ENCODE measurements at regions not wholly inside any gene's neighbourhood (a gene's known extent, or its start where the extent isn't known, plus 50 kb on each side); places are given as distances from the start of the nearest gene placed in this dataset.

DNA sequence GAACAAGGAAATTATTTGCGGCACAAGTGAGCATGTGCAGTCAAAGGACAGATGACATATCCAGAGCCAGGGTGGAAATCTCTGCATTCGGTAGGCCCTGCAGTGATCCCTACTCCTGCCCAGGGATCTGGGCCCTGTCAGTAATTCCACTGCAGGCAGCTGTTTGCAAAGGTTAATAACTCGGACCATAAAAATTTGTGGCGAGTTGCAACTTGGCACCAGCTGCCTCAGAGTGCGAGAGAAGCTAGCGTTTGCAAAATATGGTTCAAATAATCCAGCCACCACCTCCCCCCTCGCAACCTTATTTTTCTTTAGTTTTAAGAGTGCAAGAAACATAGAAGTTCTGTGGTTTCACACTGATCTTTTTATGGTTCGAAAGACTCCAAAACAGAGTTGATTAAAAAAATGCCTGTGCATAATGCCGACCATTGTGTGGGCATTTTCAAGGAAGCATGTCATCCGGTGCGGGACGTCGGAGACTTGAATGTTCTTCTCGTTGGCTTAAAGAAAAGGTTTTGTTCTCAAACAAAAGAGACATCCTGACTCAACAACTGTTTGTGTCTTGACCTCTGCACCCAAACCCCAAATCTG lies 224.5 kb downstream of the BCL11B start:
- no peaks in the 10 kb centered on the region for H3K4me1 Mint-ChIP-seq
- POLR2A ChIA-PET = no interaction called here
- DNase-seq = no peak
- peaks cover 8% of the 10 kb centered on the region for H3K36me3 Mint-ChIP-seq (ENCODE audit: low read depth)
- no peaks in the 10 kb centered on the region for H3K27me3 Mint-ChIP-seq
- no peak overlapping the region for H3K27ac Mint-ChIP-seq
- CTCF ChIA-PET = no interaction called here
- no peak overlapping the region for H3K4me3 Mint-ChIP-seq
- peaks cover 23% of the 10 kb centered on the region for H3K9me3 Mint-ChIP-seq

DNA sequence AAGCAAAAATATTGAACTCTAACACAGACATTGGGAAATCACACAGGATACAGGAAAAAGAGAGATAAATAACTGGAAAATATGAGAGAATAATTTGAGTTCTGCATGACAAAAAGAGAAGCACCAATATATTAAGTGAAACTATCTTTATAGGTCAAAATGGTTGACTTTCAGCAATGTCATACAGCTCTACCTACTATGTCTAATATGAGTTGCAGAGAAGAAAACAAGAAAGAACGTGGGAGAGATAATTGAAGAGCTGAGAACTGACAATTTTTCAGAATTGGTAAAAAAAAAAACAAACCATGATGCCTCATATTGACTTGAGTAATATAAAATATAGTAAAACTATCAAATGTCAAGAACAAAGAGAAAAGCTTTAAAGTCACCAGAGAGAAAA lies 221.7 kb downstream of the BCL11B start:
- H3K9me3 Mint-ChIP-seq = peaks cover 20% of the 10 kb centered on the region
- ChIA-PET CTCF (no interaction called here), POLR2A (no interaction called here)
- no peak for DNase-seq
- H3K4me1 Mint-ChIP-seq = no peaks in the 10 kb centered on the region
- no peaks in the 10 kb centered on the region for H3K27me3 Mint-ChIP-seq
- H3K36me3 Mint-ChIP-seq (ENCODE audit: low read depth) = peaks cover 8% of the 10 kb centered on the region
- H3K4me3 Mint-ChIP-seq = no peak overlapping the region
- H3K27ac Mint-ChIP-seq = no peak overlapping the region

DNA sequence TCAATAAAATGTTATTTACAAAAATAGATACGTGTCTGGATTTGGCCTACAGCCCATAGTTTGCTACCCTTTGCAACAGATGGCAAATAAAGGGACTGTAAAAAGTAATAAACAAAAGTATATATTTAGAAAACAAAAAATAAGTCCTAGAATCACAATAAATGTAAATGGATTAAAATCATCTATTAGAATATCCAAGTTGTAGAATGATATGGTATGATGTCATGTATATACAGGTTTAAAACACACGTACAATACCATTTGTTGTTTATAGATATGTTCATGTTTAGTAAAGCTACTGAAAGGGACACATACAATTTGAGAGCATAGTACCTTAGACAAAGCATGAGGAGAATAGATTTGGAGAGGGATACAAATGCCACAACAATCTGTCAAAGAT lies 219.5 kb downstream of the BCL11B start:
- peaks cover 23% of the 10 kb centered on the region for H3K9me3 Mint-ChIP-seq
- ChIA-PET CTCF (no interaction called here), POLR2A (no interaction called here)
- no peak for DNase-seq
- H3K27ac Mint-ChIP-seq = no peak overlapping the region
- H3K36me3 Mint-ChIP-seq (ENCODE audit: low read depth) = peaks cover 11% of the 10 kb centered on the region
- no peaks in the 10 kb centered on the region for H3K27me3 Mint-ChIP-seq
- H3K4me3 Mint-ChIP-seq = no peak overlapping the region
- peaks cover 14% of the 10 kb centered on the region for H3K4me1 Mint-ChIP-seq

GRCh38 chr14:99055019-99055418 lies 217.0 kb downstream of the BCL11B start:
- ChIA-PET CTCF (interaction anchor here (1.4 kb wide), 1 partner anchor 17 kb away, joined by 3 read pairs; no protein-coding TSS in a partner anchor), POLR2A (no interaction called here)
- Mint-ChIP-seq H3K4me1 (peaks cover 14% of the 10 kb centered on the region), H3K4me3 (no peak overlapping the region), H3K27me3 (no peaks in the 10 kb centered on the region), H3K9me3 (peaks cover 23% of the 10 kb centered on the region), H3K27ac (no peak overlapping the region), H3K36me3 (ENCODE audit: low read depth) (peaks cover 11% of the 10 kb centered on the region)
- no peak for DNase-seq

DNA sequence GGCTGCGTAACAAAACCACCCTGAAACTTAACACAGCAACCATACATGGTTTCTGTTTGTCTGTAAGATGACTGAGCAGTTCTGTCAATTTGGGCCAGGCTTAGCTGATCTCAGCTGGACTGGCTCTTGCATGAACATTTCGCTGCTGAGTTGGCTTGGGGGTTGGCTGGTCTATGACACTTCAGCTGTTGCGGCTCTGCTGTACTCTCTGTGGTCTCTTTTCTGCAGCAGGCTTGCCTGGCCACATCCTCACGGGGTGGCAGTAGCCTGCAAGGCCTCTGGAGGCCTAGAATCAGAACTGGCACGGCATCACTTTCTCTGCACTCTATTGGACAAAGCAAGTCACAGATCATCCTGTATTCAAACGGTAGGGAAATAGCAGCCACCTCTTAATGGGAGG lies 216.2 kb downstream of the BCL11B start:
- Mint-ChIP-seq H3K27ac (peak overlapping the region; percentile 79), H3K4me3 (no peak overlapping the region), H3K27me3 (no peaks in the 10 kb centered on the region), H3K9me3 (peaks cover 23% of the 10 kb centered on the region), H3K4me1 (peaks cover 14% of the 10 kb centered on the region), H3K36me3 (ENCODE audit: low read depth) (peaks cover 11% of the 10 kb centered on the region)
- DNase-seq = peak; percentile 75
- ChIA-PET CTCF (no interaction called here), POLR2A (interaction anchor here (0.6 to 1.0 kb wide), 2 partner anchors 71 to 205 kb away, joined by 3 to 4 read pairs; no protein-coding TSS in a partner anchor)

DNA sequence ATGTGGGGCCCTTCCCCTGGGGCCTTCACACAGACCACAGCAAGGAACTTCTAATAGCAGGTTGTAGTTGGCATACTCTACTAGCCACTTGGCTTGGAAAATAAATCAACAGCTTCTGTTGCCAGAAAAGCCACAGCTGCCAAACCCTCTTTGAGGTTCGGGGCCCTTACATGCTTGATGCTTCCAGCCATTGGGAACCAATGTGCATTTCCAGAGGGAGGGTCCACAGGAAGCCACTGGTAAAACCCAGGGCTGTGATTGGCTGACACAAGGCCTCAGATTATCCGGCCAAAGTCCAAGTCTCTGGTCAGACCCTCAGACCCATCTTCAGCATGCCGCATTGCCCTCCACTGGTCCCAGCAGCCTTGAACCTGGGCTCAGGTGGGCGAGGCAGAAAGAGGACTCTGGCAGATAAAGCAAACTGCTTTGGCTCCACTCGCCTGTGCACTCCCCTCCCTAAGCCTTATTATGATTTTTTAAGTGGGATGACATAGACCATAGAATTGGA lies 214.4 kb downstream of the BCL11B start:
- DNase-seq = no peak
- Mint-ChIP-seq H3K4me1 (peaks cover 14% of the 10 kb centered on the region), H3K27ac (no peak overlapping the region), H3K27me3 (no peaks in the 10 kb centered on the region), H3K36me3 (ENCODE audit: low read depth) (peaks cover 3% of the 10 kb centered on the region), H3K9me3 (peaks cover 12% of the 10 kb centered on the region), H3K4me3 (no peak overlapping the region)
- ChIA-PET POLR2A (no interaction called here), CTCF (no interaction called here)

GRCh38 chr14:99058542-99058941 lies 213.5 kb downstream of the BCL11B start:
- H3K27ac Mint-ChIP-seq = no peak overlapping the region
- no peak overlapping the region for H3K4me3 Mint-ChIP-seq
- peaks cover 14% of the 10 kb centered on the region for H3K4me1 Mint-ChIP-seq
- H3K27me3 Mint-ChIP-seq = no peaks in the 10 kb centered on the region
- POLR2A ChIA-PET = no interaction called here
- DNase-seq = no peak
- CTCF ChIA-PET = interaction anchor here (1.1 kb wide), 1 partner anchor 261 kb away, joined by 3 read pairs; no protein-coding TSS in a partner anchor
- peaks cover 3% of the 10 kb centered on the region for H3K36me3 Mint-ChIP-seq (ENCODE audit: low read depth)
- peaks cover 7% of the 10 kb centered on the region for H3K9me3 Mint-ChIP-seq

DNA sequence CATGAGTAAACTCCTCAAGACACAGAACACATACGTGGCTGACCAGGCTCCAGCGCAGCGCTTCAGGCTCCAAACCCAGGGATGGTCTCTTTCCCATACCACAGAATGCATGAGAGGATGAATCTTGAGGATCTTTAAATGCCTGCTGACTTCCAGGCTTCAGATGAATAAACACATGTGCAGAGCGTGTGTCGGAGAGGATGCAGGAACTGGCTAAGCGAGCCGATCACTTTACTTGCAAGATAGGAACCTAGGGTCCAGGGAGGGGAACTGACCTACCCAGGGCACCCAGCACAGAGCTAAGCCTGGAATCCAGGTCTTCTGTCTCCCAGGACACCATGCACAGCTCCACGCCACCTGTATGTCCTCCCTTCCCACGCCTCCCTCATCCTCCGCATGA lies 209.8 kb downstream of the BCL11B start:
- Mint-ChIP-seq H3K27ac (no peak overlapping the region), H3K4me3 (no peak overlapping the region), H3K36me3 (ENCODE audit: low read depth) (no peaks in the 10 kb centered on the region), H3K27me3 (no peaks in the 10 kb centered on the region), H3K4me1 (no peaks in the 10 kb centered on the region), H3K9me3 (peaks cover under 1% of the 10 kb centered on the region)
- no peak for DNase-seq
- POLR2A ChIA-PET = no interaction called here
- CTCF ChIA-PET = no interaction called here

DNA sequence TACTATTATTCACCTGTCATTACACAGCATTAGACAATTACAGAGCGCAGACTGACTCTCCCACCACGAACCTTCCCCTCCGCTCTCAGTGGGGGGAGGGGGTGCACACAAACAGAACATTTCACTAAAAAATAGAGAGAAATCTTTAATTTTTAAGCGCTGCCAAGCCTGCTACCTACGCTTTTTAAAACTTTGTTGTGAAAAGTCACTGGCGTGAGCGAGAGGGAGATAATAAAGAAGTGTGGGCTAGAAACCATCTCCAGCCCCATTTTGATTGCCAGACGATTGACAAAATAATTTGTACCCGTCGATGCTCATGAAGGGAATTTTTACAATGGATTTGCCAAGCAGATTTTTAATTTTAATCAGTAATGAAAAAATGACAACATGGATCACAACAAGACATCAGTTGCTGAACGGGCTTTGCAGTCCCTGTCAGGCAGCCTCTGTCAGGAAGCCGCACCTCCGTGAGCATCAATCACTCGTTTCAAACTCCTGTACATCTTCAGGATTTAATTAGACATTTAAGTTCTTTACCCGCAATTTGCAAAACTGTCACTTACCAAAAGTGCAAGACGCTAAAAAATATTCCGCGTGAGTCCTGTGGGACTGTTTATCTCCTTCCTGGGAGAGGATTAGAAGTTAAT lies 209.1 kb downstream of the BCL11B start:
- CTCF ChIA-PET = no interaction called here
- no peak overlapping the region for H3K27ac Mint-ChIP-seq
- H3K9me3 Mint-ChIP-seq = no peaks in the 10 kb centered on the region
- no peaks in the 10 kb centered on the region for H3K4me1 Mint-ChIP-seq
- DNase-seq = no peak
- no peaks in the 10 kb centered on the region for H3K36me3 Mint-ChIP-seq (ENCODE audit: low read depth)
- H3K27me3 Mint-ChIP-seq = no peaks in the 10 kb centered on the region
- POLR2A ChIA-PET = no interaction called here
- no peak overlapping the region for H3K4me3 Mint-ChIP-seq

- CTCF ChIA-PET = no interaction called here
- Mint-ChIP-seq H3K4me3 (no peak overlapping the region), H3K27me3 (no peaks in the 10 kb centered on the region), H3K4me1 (no peaks in the 10 kb centered on the region), H3K9me3 (no peaks in the 10 kb centered on the region), H3K27ac (no peak overlapping the region), H3K36me3 (ENCODE audit: low read depth) (no peaks in the 10 kb centered on the region)
- POLR2A ChIA-PET = no interaction called here
- DNase-seq = no peak
These were observed 208.3 kb downstream of the BCL11B start for GRCh38 chr14:99063620-99064225.

- Mint-ChIP-seq H3K4me3 (no peak overlapping the region), H3K9me3 (no peaks in the 10 kb centered on the region), H3K4me1 (no peaks in the 10 kb centered on the region), H3K36me3 (ENCODE audit: low read depth) (no peaks in the 10 kb centered on the region), H3K27me3 (no peaks in the 10 kb centered on the region), H3K27ac (no peak overlapping the region)
- DNase-seq = no peak
- POLR2A ChIA-PET = no interaction called here
- CTCF ChIA-PET = no interaction called here
These were observed 207.6 kb downstream of the BCL11B start for GRCh38 chr14:99064262-99064954.

DNA sequence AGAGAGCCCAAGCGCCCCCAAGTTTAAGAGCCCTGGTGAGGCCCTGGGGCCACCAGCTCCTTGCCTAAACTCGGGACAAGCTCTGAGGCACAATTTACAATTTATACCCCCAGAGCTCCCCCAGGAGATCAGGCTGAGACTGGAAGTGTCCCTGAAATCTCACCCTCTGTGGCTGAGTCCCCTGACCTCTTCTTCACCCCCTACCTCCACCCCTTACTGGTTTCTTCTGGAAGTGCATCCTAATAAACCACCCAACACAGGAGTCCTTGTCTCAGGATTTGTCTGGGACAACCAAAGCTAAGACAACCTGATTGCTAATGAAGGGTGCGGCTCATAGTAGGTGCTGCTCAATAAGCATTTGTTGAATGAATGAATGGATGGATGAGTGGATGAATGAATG lies 206.4 kb downstream of the BCL11B start:
- Mint-ChIP-seq H3K9me3 (no peaks in the 10 kb centered on the region), H3K4me1 (no peaks in the 10 kb centered on the region), H3K4me3 (no peak overlapping the region), H3K27ac (no peak overlapping the region), H3K36me3 (ENCODE audit: low read depth) (no peaks in the 10 kb centered on the region), H3K27me3 (no peaks in the 10 kb centered on the region)
- DNase-seq = no peak
- CTCF ChIA-PET = no interaction called here
- POLR2A ChIA-PET = no interaction called here

- DNase-seq = no peak
- H3K4me3 Mint-ChIP-seq = no peak overlapping the region
- CTCF ChIA-PET = no interaction called here
- POLR2A ChIA-PET = no interaction called here
- no peaks in the 10 kb centered on the region for H3K36me3 Mint-ChIP-seq (ENCODE audit: low read depth)
- no peaks in the 10 kb centered on the region for H3K27me3 Mint-ChIP-seq
- H3K27ac Mint-ChIP-seq = no peak overlapping the region
- H3K9me3 Mint-ChIP-seq = no peaks in the 10 kb centered on the region
- H3K4me1 Mint-ChIP-seq = no peaks in the 10 kb centered on the region
These were observed 205.6 kb downstream of the BCL11B start for GRCh38 chr14:99066378-99066777.
